GM18517 (cell line): ENCODE measurements at regions not wholly inside any gene's neighbourhood (a gene's known extent, or its start where the extent isn't known, plus 50 kb on each side); places are given as distances from the start of the nearest gene placed in this dataset.
"Not testable (repeated sequence)": the region's sequence is repeated elsewhere in the genome, so short reads cannot be mapped to it uniquely, and the experiment has no call there.

Experiments used
- ATAC-seq: cut with Tn5 transposase; IDR thresholded peaks from one replicate; pipeline ENCODE4 v1.9.1; 2021; ENCODE audit warnings: mild to moderate bottlenecking, moderate library complexity; ENCODE audit not compliant: unreplicated experiment

GRCh38 chr15:47013446-47013845, 703.9 kb upstream of the SEMA6D start:
- no peak for ATAC-seq

- no peak for ATAC-seq
Measured at GRCh38 chr15:47027322-47027946, 689.9 kb upstream of the SEMA6D start.

- ATAC-seq, result no peak
Measured at GRCh38 chr15:47035475-47036406, 681.6 kb upstream of the SEMA6D start.

GRCh38 chr15:47037003-47037402, 680.3 kb upstream of the SEMA6D start:
- ATAC-seq, result no peak

- no peak for ATAC-seq
Measured at GRCh38 chr15:47039225-47039624, 678.1 kb upstream of the SEMA6D start.

GRCh38 chr15:47041301-47041700, 676.0 kb upstream of the SEMA6D start:
- ATAC-seq, result no peak

GRCh38 chr15:47047981-47048380, 669.3 kb upstream of the SEMA6D start:
- not testable (repeated sequence) for ATAC-seq

GRCh38 chr15:47066392-47066791, 650.9 kb upstream of the SEMA6D start:
- ATAC-seq, result no peak

GRCh38 chr15:47077846-47078245, 639.5 kb upstream of the SEMA6D start:
- not testable (repeated sequence) for ATAC-seq

GRCh38 chr15:47095833-47096232, 621.5 kb upstream of the SEMA6D start:
- ATAC-seq, result no peak

- ATAC-seq, result not testable (repeated sequence)
Measured at GRCh38 chr15:47098526-47098925, 618.8 kb upstream of the SEMA6D start.

GRCh38 chr15:47099801-47100200, 617.5 kb upstream of the SEMA6D start:
- ATAC-seq, result not testable (repeated sequence)

- not testable (repeated sequence) for ATAC-seq
Measured at GRCh38 chr15:47108800-47109199, 608.5 kb upstream of the SEMA6D start.

GRCh38 chr15:47116698-47117097, 600.6 kb upstream of the SEMA6D start:
- no peak for ATAC-seq

GRCh38 chr15:47119349-47119748, 598.0 kb upstream of the SEMA6D start:
- no peak for ATAC-seq

- no peak for ATAC-seq
Measured at GRCh38 chr15:47124430-47125102, 592.7 kb upstream of the SEMA6D start.

- ATAC-seq, result no peak
Measured at GRCh38 chr15:47129033-47129432, 588.3 kb upstream of the SEMA6D start.

GRCh38 chr15:47131450-47131849, 585.9 kb upstream of the SEMA6D start:
- not testable (repeated sequence) for ATAC-seq

GRCh38 chr15:47135267-47135666, 582.0 kb upstream of the SEMA6D start:
- ATAC-seq, result no peak

- no peak for ATAC-seq
Measured at GRCh38 chr15:47136236-47136635, 581.1 kb upstream of the SEMA6D start.

GRCh38 chr15:47139965-47140364, 577.3 kb upstream of the SEMA6D start:
- ATAC-seq, result no peak

- ATAC-seq, result no peak
Measured at GRCh38 chr15:47157827-47158226, 559.5 kb upstream of the SEMA6D start.
